Lower leg skin (tissue), 3 donors: ENCODE measurements at regions not wholly inside any gene's neighbourhood (a gene's known extent, or its start where the extent isn't known, plus 50 kb on each side); places are given as distances from the start of the nearest gene placed in this dataset.

Experiments used
- CTCF ChIP-seq, 3 donors: fragments of 450-650 bp; IDR thresholded peaks; one replicate each; pipeline ENCODE4 v1.5.1; 2016; ENCODE audit warnings: antibody characterized with exemption in 3 of 3, mild to moderate bottlenecking in 3 of 3, moderate library complexity in 2 of 3
- POLR2A ChIP-seq, 2 donors: fragments of 450-650 bp; IDR thresholded peaks; one replicate each; pipeline ENCODE4 v1.6.1; 2016 to 2017; ENCODE audit warnings: antibody characterized with exemption in 2 of 2, mild to moderate bottlenecking in 1 of 2, moderate library complexity in 1 of 2

- TF ChIP-seq CTCF (IDR thresholded peaks at IDR 0.05) (no peak), POLR2A (IDR thresholded peaks at IDR 0.05) (no peak)
Observed at GRCh38 chr12:98419795-98420404, 95.5 kb upstream of the TMPO start.
